ENCODE measurements at regions not wholly inside any gene's neighbourhood (a gene's known extent, or its start where the extent isn't known, plus 50 kb on each side); places are given as distances from the start of the nearest gene placed in this dataset.

DNA sequence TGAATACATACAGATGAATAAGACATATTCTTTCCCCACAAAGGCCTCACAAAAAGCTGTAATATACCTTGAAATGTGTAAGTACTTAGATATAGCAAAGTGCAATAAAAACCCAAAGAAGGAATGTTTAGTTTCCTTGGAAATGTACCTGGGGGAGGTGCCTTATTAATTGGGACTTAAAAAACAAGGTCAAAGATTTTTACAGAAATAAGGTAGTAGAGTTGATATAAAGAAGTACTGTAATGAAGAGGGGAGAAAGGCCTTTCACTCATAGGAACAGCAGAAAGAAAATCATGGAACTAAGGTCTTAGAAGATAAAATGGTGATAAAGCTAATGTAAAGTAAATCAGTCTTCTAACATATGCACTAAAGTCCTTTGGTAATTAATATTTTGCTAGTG, 153.9 kb upstream of the B3GALT2 start:
- no peak for DNase-seq

DNA sequence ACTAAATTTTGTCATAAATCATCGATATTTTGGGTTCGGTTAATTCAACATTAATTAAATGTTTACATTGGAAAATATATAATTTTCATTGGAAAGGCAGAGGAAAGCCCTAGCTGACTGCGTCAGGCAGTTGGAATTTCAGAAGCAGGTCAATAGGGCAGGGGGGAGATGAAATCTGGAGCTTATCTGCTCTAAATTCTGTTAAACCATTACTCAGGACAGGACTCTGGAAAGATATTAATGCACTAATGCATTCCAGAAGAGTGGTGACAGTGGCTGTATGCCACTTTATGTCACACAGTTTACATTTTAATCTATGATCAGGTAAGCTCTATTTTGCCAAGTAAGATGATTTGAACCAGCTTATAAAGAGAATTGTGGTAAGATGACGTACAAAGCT, 153.0 kb upstream of the B3GALT2 start:
- no peak for DNase-seq

DNA sequence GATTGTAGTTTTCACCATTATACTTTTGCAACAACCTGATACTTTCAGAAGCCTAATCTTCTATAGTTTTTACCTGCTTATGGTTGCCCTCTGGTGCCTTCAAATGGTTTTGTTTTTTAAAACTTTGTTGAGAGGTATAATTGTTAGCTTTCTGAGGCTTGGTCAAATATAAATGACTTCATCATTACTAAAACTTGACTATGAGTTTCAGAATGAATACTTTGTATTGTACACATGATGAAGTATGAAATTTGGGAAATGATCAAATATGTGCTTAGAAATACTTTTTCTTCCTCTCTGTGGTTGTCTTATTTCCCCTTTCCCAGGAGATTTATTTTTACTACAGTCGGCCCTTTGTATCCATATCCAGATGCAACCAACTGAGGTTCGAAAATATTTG, 151.8 kb upstream of the B3GALT2 start:
- DNase-seq: no peak

DNA sequence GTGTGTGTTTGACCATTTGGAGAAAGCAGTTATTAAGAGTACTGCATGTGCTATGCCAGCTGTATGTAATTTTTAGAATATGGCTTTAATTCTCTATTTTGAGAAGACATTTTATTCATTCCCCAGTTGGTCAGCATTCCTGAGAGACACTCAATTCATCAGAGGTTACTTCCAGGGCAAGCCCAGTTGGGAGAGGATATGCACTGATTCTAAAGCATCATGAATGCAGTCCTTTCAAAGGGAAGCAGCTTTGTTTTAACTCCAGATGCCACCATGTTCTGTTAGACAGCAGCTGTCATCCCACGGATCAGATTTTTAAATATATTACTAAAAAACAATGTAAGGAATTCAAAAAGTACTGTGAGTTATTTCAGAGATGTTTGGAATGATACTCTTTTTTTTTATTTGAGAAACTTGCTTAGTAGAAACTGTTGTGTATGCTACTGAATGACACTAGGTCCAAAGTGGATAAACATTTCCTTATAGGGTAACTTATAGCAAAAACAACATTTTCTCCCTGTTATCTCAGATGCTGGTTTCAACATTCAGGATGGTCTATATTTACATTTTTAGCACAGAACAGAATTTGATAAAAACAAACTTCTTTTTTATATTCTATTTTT, 149.5 kb upstream of the B3GALT2 start:
- no peak for DNase-seq

DNA sequence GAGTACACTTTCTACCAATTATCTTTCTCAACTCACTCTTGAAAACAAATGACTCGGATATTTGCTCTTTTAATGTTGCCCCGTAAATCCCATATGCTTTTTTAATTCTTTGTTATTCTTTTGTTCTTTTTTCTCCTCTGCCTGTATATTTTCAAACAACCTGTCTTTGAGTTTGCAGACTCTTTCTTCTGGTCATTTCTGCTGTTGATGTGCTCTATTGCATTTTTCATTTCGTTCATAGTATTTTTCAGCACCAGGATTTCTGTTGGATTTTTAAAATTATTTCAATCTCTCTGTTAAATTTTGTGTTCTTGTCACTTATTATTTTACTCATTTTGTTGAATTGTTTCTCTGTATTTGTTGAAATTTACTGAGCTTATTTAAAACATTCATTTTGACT, 146.8 kb upstream of the B3GALT2 start:
- DNase-seq: no peak

DNA sequence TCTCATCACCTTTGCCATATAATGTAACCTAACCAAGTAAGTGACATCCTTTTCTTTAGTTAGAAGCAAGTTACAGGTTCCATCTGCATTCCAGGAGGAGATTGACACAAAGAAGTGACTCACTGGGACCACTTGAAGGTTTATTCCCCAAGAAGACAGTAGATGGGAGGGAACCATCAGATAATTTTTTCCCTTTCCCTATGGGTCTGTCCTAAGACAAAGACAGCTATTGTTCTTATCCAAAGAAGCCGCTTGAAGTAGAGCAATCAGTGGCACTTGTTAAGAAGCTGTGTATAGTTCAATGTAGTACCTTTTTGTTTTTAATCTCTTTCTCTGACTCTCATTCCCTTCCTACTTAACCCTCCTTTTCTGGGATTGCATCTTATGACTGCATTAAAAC, 139.9 kb upstream of the B3GALT2 start:
- DNase-seq: no peak

DNA sequence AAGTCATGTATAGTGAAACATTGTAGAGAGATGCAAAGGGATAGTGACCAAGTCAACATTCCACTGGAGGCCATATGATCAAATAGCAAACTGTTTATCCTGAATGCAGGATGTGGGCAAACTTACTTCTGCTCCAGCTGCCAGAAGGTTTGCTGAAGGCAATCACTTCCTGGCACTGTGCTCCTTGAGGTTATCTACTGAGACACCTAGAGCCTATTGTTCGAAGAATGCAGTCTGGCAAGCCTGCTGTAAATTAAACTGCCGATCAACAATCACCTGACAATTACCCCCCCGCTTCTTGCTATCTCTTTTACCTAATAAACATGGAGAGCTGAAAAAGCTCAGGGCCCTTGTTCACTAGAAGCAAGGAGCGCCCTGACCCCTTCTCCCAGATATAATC, 139.4 kb upstream of the B3GALT2 start:
- no peak for DNase-seq

DNA sequence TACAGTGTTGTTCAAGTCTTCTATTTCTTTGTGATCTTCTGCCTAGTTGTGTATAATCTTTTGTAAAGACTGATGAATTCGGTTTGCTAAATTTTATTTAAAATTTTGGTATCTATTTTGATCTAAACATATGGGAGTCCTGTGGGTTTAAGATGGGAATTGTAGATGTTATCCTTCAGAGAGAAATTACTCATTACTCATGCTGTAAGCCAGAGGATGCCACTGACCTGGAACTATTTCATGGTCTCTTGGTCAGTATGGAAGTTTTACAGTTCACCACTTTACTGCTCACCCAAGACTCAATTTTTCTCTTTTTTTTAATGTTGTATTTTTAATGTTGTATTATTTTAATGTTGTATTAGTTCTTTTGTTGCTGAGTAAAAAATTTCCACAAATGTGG, 138.6 kb upstream of the B3GALT2 start:
- DNase-seq: no peak

DNA sequence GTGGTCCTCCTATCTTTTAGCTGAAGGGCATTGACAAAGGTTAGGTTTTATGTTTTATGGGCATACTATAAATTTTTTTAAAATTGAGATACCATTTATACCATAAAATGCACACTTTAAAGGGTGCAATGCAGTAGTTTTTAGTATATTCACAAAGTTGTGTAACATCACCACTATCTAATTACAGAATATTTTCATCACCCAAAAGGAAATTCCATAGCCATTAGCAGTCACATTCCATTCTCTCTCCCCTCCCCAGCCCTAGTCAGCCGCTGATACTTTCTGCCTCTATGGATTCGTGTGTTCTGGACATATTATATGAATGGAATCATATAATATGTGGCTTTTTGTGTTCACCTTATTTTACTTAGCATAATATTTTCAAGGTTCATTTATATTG, 135.8 kb upstream of the B3GALT2 start:
- DNase-seq: no peak

DNA sequence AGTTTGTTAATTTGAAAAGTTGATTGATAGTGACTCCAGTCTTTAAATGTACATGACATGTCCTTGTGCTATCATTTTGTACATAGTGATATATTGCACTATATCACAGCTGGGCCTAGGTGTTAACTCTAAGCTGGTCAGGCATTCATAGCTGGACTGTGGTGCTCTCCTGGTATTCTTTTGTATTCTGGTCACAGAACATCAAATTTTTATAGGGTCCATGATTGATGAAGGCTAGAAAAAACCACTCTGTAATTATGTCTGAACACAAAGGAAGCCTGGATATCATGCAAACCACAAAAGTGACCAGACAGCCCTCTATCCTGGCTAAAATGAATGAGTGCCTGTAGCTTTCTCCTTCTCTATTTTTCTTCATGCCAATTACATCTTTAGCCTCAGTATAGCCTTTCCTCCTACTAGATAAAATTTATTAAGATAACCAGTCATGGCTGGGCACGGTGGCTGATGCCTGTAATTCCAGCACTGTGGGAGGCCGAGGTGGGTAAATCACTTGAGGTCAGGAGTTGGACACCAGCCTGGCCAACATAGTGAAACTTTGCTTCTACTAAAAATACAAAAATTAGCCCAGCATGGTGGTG, 134.9 kb upstream of the B3GALT2 start:
- DNase-seq: no peak

DNA sequence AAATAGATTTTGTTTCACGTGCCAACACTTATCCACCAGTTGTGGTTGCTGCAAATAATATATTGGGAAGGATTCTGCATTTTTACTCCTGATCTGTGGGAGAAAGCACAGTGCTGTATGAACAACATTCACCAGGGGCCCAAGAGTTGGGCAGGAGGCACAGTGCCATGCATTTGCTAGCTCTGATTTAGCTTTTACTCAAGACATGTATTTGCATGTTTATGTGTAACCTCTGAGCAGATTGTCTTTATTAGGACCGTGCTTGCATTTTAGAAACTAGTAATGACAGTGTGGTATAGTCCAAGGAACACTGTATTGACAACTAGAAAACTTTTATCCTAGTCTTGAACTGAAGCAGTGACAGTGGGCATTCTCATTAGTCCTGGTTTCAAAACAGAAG, 133.9 kb upstream of the B3GALT2 start:
- no peak for DNase-seq

DNA sequence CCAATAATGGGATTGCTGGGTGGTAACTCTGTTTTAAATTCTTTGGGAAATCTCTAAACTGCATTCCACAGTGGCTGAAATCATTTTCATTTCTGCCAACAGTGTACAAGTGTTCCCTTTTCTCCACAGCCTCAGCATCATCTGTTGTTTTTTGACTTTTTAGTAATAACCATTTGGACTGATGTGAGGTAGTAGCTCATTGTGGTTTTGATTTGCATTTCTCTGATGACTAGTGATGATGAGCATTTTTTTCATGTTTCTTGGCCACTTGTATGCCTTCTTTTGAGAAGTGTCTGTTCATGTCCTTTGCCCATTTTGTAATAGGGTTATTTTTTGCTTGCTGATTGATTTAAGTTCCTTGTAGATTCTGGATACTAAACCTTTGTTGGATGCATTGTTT, 131.9 kb upstream of the B3GALT2 start:
- no peak for DNase-seq

DNA sequence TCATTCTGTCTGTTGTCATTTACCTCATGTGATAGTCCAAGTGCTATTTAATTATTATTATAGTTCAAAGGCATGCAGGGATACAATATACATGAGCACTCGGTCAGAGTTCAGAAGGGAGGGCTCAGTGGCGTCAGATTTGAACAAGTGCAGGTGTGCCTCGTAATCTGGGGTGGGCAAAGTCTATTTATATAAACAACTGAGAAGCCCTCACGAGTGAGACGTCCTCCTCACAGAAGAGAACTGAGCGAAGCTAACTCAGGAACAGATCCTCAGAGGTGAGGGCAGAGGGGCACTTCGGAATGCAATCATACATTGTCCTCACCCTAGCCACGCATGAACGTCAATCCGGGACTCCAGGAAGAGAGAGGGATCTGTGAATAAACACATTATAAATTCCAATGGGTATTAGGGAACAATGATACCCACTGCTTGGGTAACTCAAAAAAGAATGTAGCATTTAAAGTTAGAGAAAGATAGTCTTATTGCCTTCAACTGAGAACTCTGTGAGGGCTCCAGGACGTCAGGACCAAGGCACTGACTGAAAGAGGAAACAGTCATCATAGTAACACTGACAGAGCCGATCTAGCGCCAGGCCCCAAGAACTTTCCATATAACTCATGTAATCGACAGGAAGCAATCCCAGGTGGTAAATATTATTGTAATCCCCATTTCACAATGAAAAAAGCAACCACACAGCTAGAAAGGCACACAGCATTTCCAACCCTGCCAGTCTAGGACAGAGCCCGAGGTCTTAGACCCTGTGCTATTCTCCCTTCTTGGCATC, 127.1 kb upstream of the B3GALT2 start:
- DNase-seq: no peak

DNA sequence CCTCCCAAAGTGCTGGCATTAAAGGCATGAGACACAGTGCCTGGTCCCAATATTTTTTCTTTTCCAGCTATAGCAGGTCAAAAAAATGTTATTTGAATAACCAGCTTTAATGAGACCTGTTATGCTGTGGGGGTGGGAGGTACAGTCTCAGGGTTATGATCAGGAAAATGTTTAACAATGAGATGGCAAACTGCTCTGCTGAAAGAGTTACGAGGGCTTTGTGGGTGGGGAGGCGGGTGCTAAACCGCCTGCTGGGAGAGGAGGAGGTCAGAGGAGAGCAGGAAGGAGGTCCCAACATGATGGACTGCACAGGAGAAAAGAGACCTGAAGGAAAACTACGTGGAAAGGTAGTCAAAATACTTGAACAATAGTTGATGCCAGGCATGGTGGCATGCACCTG, 126.0 kb upstream of the B3GALT2 start:
- no peak for DNase-seq

DNA sequence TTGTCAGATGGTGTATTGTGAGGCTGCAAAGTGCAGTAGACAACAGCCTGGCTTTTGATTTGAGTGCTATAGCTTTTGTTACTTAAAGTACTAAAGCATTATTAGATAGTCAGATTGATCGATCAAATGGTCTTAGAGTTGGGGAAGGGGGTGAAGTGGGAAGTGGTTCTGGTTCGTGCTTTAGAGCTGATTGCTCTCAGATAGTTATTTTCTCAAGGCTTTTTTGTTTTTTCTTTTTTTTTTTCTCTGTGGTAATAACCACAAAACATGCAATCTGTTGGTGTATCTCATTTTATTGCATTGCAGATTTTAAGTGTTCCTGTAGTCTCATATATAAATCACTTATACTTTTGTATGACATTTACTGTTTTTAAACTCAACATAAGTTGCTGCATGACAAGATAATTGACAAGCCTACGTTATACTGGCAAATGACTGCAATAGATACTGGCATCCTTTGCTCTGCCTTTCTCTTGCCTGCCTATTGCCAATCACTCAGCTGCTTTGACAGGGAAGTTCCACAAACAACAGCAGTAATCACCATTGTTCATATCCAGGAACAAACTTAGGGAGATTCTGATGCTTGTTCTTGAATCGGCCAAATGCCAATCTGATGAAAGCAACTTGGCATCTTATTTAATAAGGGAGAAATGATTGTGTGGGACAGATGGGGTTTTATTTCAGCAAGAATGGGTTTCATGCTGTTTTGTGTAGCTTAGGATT, 125.0 kb upstream of the B3GALT2 start:
- no peak for DNase-seq

DNA sequence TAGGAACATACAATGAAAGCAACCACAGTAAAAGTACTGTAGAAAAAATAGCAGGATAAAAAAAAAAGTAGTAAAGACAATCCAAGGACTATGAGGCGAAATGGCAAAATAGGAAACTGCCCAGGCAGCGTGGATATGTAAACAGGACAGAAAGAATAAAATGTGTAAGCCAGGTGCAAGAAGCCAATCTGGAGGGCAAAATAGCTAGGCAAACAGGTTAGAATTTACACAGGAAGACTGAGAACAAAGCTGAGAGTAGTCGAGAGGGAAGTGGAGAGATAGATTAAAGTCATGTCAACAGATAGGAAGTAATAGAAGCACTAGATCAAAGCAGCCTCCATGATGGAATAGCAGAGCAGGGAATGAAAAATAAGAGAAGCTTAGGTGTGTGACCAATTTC, 124.2 kb upstream of the B3GALT2 start:
- DNase-seq: no peak

DNA sequence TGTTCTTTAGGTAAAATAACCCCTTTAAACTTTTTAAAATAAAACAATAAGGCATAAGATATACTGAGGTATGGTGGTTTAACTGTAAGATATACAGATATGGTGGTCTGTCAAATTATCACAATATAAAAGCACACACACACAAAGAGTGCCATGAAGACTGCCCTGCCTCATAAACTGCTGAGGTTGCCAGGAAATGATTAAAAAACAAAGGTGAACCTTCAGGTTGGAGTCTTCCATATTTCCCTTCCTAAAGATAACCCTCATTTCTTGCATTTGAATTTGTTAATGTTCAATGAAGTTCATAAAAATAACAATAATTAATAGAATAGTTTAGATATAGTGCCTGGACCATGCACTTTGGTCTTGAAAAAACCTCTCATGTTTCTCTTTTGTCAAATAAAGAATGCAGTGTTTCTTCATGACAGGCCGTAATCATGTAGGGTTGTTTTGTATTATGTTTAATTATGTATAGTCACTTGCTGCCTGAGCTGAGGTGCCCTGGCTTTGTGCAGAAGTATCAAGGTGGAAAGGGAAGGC, 123.6 kb upstream of the B3GALT2 start:
- DNase-seq: no peak

DNA sequence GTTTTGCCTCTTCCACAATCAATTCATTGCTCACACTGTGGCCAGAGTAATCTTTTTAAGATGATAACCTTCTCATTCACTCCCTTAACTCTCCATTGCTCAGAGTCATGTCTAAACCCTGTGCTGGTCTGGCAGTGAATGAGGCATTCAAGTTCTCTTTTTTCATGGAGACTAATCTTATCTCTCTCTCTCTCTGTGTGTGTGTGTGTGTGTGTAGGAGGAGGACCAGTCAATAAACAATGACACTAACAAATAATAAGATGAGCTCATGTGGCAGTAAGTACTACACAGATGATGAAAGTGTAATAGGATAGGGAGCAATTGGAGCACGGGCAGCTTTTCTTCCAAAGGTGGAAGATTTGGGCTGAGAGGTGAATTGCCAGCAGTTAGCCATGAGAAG, 122.0 kb upstream of the B3GALT2 start:
- DNase-seq: no peak

DNA sequence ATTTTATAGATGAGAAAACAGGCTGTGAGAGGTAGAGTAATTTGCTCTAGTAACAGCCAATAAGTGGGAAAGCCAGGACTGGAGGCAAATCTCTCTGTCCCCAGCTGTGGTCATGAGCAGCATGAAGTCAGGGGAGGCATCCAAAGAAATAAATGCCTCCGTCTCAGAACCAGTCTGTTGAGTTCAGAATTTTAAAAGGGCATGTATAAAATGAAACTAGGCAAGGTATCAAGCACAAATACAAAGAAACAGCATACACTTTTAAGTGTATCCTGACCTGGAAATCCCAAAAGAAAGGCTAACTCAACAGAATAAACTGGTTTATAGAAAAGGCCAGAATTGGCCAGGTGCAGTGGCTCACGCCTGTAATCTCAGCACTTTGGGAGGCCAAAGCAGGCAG, 120.0 kb upstream of the B3GALT2 start:
- no peak for DNase-seq
